RWPE2 (cell line): ENCODE measurements at regions not wholly inside any gene's neighbourhood (a gene's known extent, or its start where the extent isn't known, plus 50 kb on each side); places are given as distances from the start of the nearest gene placed in this dataset.

Experiments
- ATAC-seq: fragments of 200-7000 bp; cut with Tn5 transposase; 3 replicates; pipeline ENCODE4 v1.9.1; 2021; ENCODE audit warnings: low read depth
- DNase-seq: peaks from one replicate; pipeline ENCODE4 v3.0.0-alpha.2; 2020; ENCODE audit warnings: low spot score
- H3K27ac ChIP-seq: fragments of 450-650 bp; 2 replicates; pipeline ENCODE4 v1.5.1; 2017; ENCODE audit warnings: mild to moderate bottlenecking; ENCODE audit not compliant: poor library complexity, severe bottlenecking
- H3K27me3 ChIP-seq: fragments of 250-450 bp; sonication (Bioruptor Pico); 2 replicates; pipeline ENCODE4 v1.5.1; 2021; ENCODE audit warnings: mild to moderate bottlenecking, moderate library complexity; ENCODE audit not compliant: insufficient read depth, poor library complexity, severe bottlenecking
- H3K36me3 ChIP-seq: fragments of 250-450 bp; sonication (Bioruptor Pico); 2 replicates; pipeline ENCODE4 v1.5.1; 2020; ENCODE audit warnings: low read depth, mild to moderate bottlenecking, moderate library complexity
- H3K4me1 ChIP-seq: fragments of 250-450 bp; sonication (Bioruptor Pico); 2 replicates; pipeline ENCODE4 v1.5.1; 2021; ENCODE audit warnings: mild to moderate bottlenecking, moderate library complexity; ENCODE audit not compliant: insufficient read depth, poor library complexity, severe bottlenecking
- H3K4me3 ChIP-seq: fragments of 250-450 bp; sonication (Bioruptor Pico); 2 replicates; pipeline ENCODE4 v1.5.1; 2021; ENCODE audit warnings: mild to moderate bottlenecking, moderate library complexity; ENCODE audit not compliant: severe bottlenecking
- H3K9me3 ChIP-seq: fragments of 250-450 bp; sonication (Bioruptor Pico); 2 replicates; pipeline ENCODE4 v1.5.1; 2021; ENCODE audit warnings: mild to moderate bottlenecking, moderate library complexity; ENCODE audit not compliant: severe bottlenecking
- CTCF ChIP-seq: fragments of 450-650 bp; IDR thresholded peaks from one replicate; pipeline ENCODE4 v1.5.1; 2017; ENCODE audit warnings: mild to moderate bottlenecking, moderate library complexity; ENCODE audit not compliant: poor library complexity, severe bottlenecking

- Histone ChIP-seq H3K36me3 (no peaks in the 10 kb centered on the region), H3K27me3 (no peaks in the 10 kb centered on the region), H3K9me3 (no peaks in the 10 kb centered on the region), H3K4me1 (peaks cover 24% of the 10 kb centered on the region), H3K4me3 (no peak overlapping the region), H3K27ac (no peak overlapping the region)
- ATAC-seq = no peak
- DNase-seq = no peak
- no peak for TF ChIP-seq CTCF
Observed at GRCh38 chr14:73773441-73774240, 59.5 kb upstream of the PNMA1 start.

- DNase-seq (peak; percentile 88), ATAC-seq (peak; percentile 78)
- Histone ChIP-seq H3K27me3 (no peaks in the 10 kb centered on the region), H3K36me3 (no peaks in the 10 kb centered on the region), H3K4me3 (no peak overlapping the region), H3K9me3 (no peaks in the 10 kb centered on the region), H3K4me1 (peaks cover 24% of the 10 kb centered on the region), H3K27ac (peak overlapping the region; percentile 46)
- no peak for TF ChIP-seq CTCF
Observed at GRCh38 chr14:73771848-73772638, 57.9 kb upstream of the PNMA1 start.

- H3K27ac ChIP-seq = peak overlapping the region; percentile 46
- H3K36me3 ChIP-seq = no peaks in the 10 kb centered on the region
- H3K4me1 ChIP-seq = peaks cover 24% of the 10 kb centered on the region
- H3K27me3 ChIP-seq = no peaks in the 10 kb centered on the region
- no peaks in the 10 kb centered on the region for H3K9me3 ChIP-seq
- no peak for TF ChIP-seq CTCF
- DNase-seq = no peak
- no peak overlapping the region for H3K4me3 ChIP-seq
- peak; percentile 24 for ATAC-seq
Observed at GRCh38 chr14:73770977-73771847, 57.0 kb upstream of the PNMA1 start.

- peaks cover 24% of the 10 kb centered on the region for H3K4me1 ChIP-seq
- no peaks in the 10 kb centered on the region for H3K9me3 ChIP-seq
- H3K4me3 ChIP-seq = no peak overlapping the region
- no peak for TF ChIP-seq CTCF
- H3K27me3 ChIP-seq = no peaks in the 10 kb centered on the region
- ATAC-seq = no peak
- H3K36me3 ChIP-seq = no peaks in the 10 kb centered on the region
- DNase-seq = no peak
- H3K27ac ChIP-seq = no peak overlapping the region
Observed at GRCh38 chr14:73768107-73768506, 53.9 kb upstream of the PNMA1 start.
